ENCODE measurements at regions not wholly inside any gene's neighbourhood (a gene's known extent, or its start where the extent isn't known, plus 50 kb on each side); places are given as distances from the start of the nearest gene placed in this dataset.

DNA sequence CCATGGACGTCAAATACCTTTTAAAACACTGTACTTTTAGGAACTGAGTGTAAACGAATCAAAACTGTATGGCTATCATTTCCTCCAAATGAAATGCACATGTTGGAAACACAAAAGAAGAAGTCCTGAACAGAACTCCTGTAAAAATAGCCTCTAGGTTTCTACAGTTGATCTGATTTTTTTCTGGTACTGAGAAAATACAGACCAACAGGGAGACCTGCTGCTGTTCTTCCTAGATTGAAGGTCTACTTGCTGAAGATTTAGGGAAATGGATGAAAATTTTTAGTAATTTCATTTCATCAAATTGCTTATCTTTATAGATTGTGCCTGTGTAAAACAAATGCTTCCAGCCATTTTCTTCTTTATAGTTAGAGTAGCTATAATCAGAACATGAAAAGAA, 520.4 kb downstream of the SLITRK6 start:
- no peak for DNase-seq

DNA sequence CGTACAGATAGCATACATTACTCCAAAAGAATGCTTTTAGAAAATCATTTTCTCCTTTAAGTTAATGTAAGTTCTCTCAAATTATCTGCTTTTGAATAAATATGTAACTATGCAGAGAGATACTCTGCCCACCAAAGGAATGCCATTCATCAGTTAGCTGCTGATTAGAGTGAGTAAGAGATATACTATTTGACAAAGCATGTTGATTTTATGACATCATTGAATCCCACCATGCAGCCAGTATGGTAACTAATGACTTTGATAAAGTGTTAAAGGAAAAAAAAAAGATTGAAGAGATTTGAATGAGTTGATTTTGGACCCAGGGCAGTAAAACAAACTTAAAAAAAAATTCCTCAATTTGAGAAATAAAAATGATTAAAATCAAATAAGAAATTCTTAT, 521.5 kb downstream of the SLITRK6 start:
- no peak for DNase-seq

DNA sequence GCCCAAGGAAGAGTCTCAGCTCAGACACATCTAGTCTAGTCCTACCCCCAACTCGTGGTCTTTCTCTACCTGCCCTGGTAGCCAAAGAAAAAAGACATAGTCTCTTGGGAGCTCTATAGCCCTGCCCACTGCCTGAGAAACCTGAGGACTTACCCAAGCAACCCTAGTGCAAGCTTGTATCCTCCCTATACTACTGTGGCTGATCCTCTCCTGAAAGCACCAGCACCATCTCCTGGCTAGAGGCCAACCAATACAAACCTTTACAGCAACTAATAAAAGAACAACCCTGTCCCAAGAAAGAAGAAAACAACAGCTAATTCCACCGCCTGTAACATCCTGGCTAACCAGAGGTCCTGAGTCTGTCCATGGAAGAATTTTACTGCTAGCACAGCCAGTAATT, 532.4 kb downstream of the SLITRK6 start:
- no peak for DNase-seq

DNA sequence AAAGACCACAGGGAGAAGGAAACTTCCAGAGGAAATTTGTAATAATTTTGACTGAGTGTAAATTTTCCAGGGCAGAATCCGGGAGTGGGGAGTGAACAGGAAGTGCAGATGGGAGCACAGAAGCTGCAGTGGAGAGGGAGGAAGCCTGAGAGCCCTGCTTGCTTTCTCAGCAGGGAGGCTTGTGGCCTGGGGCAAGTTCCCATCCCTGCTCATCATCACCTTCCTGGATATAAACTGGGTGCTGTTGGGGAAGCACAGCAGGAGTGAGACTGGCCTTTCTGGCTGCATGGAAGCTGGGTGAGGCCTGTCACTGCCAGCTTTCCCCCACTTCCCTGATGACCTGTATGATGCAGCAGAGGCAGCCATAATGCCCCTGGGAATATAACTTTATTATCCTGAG, 532.9 kb downstream of the SLITRK6 start:
- no peak for DNase-seq

DNA sequence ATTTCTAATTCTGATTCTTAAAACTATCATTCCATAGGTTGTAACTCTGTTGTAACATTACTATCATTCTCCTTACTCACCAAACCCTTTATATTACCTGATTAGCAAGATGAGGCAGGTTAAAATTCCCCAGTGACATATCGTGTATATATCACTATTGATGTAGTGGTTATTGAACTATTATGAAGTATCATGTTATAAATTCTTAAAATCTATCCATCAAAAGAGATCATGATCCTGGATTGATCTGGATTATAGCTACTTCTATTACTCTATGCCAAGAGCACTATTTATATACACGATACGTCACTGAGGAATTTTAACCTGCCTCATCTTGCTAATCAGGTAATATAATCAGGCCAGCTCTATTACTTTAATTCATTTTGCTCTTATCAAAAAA, 533.9 kb downstream of the SLITRK6 start:
- DNase-seq: no peak

DNA sequence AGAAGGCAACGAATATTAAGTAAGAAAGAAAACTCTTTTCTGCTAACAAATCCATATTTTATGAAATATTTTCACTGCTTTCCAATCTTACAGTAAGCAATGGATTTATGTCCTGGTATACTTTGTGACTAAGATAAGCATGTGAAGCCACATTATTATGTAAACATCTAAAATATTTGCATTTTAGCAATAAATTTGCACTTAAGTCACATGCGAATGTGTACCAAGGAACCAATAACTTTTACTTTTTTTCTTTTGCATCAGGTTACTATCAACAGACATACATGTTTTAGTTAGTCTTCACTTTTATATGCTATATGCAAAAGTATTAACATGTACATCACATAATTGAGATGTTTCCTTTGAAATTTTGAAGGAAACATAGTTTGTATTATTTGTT, 536.7 kb downstream of the SLITRK6 start:
- no peak for DNase-seq

DNA sequence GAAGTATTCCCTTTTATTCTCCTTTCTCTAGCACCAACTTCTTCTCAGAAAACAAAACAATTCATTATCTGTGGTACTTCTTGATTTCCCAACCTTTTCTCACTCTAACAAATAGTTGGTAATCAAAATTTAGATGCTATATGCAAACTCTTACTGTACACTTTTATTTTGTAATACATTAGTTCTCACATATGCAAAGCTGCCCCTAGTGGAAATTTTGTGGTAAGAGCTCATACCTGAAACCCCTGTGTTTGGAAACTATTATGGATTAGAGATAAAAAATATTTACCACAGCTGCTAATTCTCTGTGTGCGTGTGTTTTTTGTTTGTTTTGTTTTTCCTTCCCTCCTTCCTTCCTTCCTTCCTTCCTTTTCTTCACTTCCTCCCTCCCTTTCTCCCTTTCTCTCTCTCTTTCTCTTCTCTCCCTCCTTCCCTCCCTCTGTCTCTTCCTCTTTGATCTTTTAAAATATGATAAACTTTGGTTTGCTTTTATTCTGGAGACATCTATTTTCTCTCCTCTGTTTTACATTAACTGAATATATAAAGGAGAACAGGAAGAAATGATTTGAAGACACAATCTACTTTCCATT, 537.4 kb downstream of the SLITRK6 start:
- no peak for DNase-seq

DNA sequence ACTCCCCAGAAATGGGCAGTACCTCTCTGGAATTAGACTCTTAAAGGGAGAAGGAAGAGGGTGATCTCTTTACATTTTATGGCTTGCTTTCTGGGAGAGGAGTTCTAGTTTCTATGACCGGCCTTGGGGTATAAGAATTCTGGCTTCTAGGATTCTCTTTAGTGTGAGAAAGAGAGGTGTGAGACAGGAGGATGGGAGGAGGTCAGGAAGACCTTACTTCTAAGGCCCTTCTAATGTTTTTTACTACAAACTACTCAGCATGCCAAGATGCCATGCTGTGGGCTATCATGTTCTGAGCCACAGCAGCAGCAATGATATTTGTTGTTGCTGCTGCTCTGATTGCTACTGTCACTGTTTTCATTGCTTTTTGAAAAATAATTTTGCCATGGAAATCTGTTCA, 538.3 kb downstream of the SLITRK6 start:
- no peak for DNase-seq

DNA sequence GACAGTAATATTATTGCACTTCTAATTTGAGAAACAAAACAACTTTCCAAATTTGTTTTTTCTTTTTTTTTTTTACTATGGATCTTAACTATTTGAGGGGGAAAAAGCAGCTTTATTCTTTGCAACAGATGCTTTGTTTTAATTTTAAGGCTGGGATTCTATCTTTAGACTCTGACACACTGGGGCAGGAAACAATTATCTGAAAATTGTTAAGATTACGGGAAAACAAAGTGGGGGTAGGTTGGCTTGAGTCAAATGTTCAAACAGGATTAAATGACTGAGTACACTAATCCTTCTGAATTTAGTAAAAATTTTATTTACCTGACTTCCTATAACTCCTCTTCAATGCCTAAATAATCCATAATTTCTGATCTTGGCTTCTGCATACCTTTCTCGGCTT, 543.2 kb downstream of the SLITRK6 start:
- no peak for DNase-seq

DNA sequence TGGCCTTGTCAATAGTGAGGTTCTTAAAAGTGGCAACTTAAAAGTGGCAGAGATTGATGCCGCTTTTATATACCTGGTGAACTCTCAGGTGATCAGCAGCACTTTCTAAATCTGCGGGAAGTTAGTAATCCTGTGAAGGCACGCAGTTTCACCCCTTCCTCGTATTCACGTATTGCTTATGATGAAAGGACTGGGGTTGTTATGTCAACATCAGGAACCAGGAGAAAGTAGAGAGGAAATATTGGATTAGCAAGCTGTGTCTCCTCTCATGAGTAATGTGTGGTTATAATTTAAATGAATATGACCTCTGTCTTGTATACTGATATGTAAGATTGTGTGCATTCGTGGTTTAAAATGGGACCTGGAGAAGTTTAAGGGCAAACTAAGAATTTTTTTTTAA, 544.6 kb downstream of the SLITRK6 start:
- DNase-seq: no peak

DNA sequence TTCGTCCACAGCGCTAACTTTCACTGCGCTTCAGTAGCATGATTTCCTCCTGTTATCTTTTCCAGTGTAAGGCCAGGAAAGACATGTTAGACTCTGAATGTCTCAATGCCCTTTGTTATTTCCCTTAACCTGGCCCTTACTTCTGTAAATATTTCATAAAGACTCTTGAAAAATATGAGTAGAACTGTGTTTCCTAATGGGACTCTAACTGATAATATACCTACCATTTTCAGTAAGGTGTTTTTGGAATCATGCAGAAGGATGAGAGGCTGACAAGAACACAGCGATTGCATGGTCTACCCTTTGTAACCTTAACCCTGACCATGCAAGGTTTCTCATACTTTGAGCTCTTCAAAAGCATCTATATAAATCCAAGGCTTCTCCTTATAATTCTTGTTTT, 550.1 kb downstream of the SLITRK6 start:
- DNase-seq: no peak

DNA sequence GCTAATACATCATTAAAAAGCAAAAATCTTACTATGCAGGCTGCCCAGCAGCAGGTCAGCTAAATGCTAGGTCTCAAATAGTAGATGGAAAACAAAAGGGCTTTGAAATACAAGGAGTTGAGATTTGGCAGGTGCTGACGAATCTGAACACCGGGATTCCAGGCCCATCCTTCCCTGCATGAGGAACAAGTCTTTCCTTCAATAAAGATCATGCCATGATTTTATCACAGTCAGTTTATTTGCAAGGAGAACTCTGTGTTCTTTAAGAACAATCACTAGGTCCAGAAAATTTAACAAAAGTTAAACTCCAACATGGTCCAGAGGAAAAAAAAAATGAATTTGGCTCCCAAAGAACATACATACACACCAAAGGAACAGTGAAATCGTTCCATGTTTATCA, 551.4 kb downstream of the SLITRK6 start:
- no peak for DNase-seq

DNA sequence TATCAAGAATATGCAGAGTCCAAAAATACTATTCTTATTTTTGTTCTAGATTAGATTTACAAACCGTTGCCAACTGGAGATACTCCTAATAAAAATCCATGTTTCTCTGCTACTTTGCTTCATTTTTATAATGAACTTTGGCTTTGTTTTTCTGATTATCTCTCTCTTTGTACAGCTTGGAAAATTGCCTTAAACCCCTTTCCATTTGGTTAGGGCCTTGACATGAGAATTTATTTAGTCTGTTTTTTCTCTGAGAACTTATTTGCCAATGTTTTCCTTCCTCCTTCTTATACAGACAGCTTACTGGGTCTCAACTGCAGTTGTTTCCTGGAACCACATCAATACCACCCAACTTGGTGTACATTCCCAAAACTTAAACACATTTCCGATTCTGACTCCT, 555.4 kb downstream of the SLITRK6 start:
- no peak for DNase-seq

DNA sequence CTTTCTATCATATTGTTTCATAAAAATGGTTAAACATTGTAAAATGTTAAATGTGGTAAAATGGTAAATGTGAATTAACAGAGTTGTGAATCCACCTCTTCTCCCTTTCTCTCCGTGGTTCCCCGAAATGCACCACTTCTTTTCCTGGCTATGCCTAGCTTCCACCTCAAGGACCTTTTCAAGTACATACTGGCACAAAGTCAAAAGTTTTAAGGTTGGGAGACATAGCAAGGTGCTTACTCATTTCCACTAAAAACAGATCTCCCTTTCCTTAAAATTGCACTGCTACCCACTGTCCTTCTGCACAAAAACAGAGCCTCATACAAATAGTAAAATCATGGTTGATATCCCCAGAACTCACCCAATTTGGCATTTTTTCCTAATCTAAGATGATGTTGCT, 558.2 kb downstream of the SLITRK6 start:
- no peak for DNase-seq

DNA sequence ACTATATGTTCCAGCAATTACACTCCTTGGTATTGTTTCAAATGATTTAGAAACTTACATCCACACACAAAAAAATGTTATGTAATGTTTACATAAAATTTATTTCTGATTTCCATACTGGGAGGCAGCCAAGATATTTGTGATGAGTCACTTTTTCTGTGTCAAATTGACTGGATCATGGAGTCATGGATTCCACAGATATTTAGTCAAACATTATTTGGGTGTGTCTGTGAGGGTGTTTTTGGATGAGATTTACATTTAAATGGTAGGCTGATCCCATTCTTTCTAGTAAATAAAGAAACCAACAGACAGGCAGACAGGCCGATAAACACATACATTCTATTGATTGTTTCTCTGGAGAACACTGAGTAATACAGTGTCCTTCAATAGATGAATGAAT, 562.8 kb downstream of the SLITRK6 start:
- DNase-seq: no peak

DNA sequence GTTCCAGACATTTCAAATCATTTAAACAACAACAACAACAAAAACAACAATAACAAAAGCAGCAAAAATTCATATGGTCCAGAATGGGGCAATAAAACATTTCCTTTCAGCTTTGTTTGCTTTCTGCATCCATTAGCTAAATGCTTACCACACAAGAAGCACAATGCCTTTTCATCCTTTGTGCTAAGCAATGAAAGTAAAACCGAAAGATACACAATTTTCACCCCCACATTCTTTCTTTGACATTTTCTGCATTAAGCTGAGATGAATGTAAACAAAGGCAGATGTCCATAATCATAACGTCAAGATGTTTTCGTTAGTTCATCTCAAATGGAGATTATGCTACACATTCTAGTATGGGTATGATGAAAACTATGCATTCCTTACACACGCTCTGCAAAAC, 568.5 kb downstream of the SLITRK6 start:
- no peak for DNase-seq

DNA sequence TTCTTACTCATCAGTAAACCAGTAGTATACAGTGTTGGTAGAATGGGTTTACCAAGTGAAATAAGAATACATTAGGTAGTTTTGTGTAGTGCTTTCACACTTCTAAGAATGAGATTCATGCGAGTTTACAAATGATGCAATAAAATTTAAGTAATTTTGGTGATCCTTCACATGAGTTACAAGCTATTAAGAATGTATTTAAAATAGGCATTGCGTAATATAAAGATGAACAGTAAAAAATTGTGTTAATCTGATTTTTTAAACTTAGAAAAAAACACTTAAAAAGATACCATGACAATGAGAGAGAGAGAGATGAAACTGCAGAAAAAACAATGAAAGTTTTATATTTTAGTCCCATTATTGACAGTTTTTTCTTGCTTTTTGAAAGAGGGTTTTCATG, 570.5 kb downstream of the SLITRK6 start:
- DNase-seq: no peak

DNA sequence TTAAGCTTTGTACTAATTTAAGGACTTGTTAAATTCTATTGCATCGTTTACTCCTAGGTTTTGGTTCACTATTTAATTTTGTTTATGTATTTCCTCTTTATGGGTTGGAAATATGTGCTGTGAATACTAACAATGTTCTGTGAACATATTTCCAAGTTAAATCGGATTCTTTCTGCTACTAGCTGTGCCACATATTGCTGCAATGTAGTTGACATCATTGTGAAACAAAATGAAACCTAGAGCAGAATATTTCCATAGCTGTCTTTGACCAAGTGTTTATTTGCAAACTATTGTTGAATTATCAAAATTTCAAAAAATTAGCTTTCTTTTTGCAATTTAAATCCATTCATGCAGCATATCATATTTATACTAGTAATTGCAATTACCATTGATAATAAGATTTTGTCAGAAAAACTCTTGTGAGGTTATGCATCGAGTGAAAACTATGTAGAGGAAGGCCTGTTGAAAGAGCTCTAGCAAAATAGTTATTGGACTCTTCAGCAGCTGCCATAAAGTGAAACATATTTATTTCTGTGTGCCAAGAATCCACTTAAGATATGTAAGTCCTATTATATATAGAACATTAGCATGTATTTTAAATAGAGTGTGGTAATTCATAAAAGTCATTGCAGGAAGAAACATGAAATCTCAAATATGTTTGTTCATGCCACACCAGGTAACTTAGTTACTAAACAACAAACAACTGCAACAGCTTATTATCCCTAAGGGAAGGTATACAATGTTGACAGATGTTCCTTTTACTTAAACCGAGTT, 575.1 kb downstream of the SLITRK6 start:
- no peak for DNase-seq

DNA sequence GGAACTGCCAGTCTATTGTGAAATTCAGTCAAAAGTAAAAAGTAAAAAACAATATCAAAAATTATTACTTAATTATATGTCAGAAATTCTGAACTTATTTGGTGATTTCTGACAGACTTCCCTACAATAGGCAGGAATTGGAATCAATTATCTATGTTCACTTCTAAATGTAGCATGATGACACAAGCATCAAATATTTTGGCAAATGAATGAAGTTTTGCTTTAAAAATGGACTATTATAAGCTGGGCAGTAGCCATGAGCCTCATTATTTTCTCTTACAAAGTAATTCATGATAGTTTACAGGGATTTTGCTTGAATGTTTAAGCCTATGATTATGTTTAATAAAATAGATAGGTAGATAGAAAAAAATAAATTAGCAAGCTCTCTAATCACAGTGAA, 582.6 kb downstream of the SLITRK6 start:
- no peak for DNase-seq

DNA sequence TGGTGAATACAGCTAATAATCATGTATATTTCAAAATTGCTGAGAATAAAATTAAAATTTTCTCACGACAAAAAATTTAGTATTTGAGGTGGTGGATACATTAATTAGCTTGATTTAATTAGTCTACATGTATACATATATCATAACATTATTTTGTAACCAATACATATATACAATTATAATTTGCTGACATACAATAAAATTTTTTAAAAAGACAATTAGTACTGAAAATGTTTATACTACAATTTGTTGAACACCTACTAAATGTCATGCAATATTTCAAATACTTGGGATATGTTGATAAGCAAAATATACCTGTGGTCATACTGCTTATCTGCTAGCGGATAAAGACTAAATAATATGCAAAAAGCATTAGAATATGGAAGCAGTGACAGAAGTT, 586.5 kb downstream of the SLITRK6 start:
- no peak for DNase-seq

DNA sequence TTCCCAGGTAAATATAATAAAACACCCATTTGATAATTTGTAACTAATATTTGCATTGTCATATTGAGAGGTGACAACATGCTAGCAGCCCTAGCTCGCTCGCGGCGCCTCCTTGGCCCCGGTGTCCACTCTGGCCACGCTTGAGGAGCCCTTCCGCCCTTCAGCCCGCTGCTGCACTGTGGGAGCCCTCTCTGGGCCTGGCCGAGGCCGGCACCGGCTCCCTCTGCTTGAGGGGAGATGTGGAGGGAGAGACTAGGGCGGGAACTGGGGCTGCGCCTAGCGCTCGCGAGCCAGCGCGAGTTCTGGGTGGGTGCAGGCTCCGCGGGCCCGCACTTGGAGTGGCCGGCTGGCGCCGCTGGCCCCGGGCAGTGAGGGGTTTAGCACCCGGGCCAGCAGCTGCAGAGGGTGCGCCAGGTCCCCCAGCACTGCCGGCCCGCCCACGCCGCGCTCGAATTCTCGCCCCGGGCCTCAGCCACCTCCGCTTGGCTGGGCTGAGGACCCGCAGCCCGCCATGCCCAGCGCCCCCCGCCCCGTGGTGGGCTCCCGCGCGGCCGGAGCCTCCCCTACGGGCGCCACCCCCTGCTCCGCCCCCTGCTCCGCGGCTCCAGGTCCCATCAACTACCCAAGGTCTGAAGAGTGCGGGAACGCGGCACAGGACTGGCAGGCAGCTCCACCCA, 594.4 kb downstream of the SLITRK6 start:
- DNase-seq: no peak

DNA sequence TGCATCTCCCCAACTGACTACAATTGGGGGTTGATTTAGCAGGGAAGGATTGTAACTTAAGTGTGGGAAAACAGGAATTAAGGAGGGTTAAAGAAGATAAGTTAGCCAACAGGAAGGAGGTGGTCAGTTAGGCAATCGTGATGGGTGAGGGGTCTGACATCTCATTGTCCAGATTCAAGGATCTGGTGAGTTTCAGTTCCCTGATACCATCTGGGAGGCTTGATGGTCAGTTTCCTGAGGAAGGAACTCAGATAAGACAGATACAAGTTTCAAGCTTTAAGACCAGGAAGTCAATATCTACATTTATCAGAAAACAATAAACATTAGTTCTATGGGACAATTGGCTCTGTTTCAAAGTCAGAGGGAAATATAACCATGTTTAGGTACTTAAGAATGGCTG, 601.8 kb downstream of the SLITRK6 start:
- no peak for DNase-seq

DNA sequence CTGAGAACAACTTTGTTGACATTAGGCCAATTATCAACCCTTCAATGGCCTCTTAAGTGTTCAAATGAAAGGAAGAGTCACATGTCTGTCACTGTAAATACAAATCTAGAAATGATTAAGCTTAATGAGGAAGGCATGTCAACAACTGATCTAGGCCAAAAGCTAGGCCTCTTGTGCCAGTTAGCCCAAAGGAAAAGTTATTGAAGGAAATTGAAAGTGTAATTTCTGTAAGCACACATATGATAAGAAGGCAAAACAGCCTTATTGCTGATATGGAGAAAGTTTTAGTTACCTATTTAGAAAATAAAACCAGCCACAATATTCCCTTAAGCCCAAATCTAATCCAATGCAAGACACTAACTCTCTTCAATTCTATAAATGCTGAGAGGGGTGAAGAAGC, 604.7 kb downstream of the SLITRK6 start:
- DNase-seq: no peak

DNA sequence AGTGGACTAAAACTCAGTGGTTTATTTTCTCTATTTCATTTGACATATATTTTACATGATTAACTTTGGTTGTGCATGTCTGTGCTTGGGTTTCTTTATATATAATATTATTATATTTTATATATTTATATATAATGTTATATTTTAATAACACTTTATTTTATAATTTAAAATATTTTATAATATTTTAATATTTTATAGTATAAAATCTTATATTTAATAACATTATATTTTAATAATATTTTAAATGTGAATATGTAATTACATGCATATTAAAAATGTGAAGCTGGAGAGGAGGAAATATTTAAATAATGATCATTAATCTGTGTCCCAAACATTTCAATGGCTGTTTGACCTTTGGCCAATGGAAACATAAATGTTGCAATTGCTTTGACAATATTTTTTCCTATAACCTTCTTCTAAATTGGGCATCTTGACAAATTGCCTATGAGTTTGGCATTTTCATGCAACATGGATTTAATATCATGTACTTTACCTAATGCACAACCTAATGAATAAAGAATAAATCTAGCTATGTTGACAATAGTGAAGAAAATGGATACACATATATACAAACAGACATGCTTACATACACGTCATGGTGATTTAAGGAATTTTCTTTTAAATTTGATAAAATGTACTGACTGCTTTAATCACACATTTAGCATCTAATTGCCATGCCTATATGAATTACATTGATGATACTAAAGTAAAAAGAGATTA, 607.1 kb downstream of the SLITRK6 start:
- no peak for DNase-seq
